ENCODE measurements at regions not wholly inside any gene's neighbourhood (a gene's known extent, or its start where the extent isn't known, plus 50 kb on each side); places are given as distances from the start of the nearest gene placed in this dataset.

DNA sequence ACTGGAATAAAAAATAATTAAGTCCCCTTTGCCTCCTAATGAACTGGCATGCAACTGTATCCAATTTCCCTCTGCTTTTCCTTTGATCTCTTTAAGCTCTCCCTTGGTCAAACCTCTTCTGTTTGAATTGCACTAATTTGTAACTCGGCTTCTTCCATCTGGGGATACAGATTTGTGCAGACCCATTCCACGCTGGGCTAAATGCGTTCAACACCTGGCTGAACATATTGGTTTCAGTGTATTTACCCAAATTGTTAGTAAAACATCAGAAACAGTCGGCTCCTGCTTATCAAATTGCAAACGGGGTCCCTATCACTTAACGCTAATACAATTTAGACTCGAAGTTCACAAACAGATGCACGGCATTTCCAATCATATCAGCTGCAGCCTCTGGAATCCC lies 124.9 kb upstream of the TAPT1 start:
- Mint-ChIP-seq H3K27ac (no peak overlapping the region), H3K36me3 (ENCODE audit: low read depth) (no peaks in the 10 kb centered on the region), H3K27me3 (ENCODE audit: insufficient read depth) (peaks cover 26% of the 10 kb centered on the region), H3K4me1 (ENCODE audit: low read depth) (no peaks in the 10 kb centered on the region), H3K9me3 (no peaks in the 10 kb centered on the region), H3K4me3 (no peak overlapping the region)
- TF ChIP-seq, protein P1, sequence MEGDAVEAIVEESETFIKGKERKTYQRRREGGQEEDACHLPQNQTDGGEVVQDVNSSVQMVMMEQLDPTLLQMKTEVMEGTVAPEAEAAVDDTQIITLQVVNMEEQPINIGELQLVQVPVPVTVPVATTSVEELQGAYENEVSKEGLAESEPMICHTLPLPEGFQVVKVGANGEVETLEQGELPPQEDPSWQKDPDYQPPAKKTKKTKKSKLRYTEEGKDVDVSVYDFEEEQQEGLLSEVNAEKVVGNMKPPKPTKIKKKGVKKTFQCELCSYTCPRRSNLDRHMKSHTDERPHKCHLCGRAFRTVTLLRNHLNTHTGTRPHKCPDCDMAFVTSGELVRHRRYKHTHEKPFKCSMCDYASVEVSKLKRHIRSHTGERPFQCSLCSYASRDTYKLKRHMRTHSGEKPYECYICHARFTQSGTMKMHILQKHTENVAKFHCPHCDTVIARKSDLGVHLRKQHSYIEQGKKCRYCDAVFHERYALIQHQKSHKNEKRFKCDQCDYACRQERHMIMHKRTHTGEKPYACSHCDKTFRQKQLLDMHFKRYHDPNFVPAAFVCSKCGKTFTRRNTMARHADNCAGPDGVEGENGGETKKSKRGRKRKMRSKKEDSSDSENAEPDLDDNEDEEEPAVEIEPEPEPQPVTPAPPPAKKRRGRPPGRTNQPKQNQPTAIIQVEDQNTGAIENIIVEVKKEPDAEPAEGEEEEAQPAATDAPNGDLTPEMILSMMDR (IDR thresholded peaks at IDR 0.05) = no peak
- DNase-seq = no peak

DNA sequence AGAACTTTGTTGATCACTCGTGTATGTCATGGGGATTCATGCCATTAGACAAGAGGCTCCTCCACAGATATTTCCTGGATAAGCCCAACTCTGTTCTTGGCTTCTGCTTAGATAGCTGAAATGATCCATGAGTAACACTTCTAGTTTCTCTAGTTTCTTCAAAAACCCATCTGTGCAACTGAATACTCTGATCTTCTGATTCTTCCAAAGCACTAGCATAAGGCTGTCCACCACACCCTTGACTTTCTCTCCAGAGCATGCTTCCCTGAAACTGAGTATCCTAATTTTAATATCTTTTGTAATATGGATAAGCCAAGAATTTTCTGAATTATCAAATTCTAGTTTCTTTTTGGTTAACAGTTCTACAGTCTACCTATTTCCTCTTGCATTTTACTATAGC lies 118.6 kb upstream of the TAPT1 start:
- no peak for DNase-seq
- no peaks in the 10 kb centered on the region for H3K4me1 Mint-ChIP-seq (ENCODE audit: low read depth)
- H3K36me3 Mint-ChIP-seq (ENCODE audit: low read depth) = no peaks in the 10 kb centered on the region
- no peak overlapping the region for H3K27ac Mint-ChIP-seq
- H3K9me3 Mint-ChIP-seq = no peaks in the 10 kb centered on the region
- H3K27me3 Mint-ChIP-seq (ENCODE audit: insufficient read depth) = peaks cover 21% of the 10 kb centered on the region
- no peak overlapping the region for H3K4me3 Mint-ChIP-seq
- TF ChIP-seq, protein P1 (IDR thresholded peaks at IDR 0.05) = no peak

DNA sequence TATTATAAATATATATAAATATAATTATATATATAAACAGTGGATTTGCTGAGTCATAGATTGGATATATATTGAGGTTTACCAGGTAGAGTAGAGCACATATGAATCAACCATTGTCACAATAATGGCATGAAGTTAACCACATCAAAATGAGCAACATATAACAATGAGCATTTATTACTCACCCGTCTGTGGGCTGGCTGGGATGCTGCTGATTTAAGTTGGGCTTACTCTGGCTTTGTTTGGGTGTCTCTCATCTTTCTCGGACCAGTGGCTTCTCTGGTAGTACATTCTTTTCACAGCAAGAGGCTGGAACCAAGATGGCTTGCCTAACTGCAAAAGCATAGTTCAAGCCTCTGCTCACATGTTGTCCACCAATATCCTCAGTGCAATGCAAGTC lies 111.7 kb upstream of the TAPT1 start:
- DNase-seq = peak; percentile 20
- H3K4me1 Mint-ChIP-seq (ENCODE audit: low read depth) = peaks cover 5% of the 10 kb centered on the region
- TF ChIP-seq, protein P1 (IDR thresholded peaks at IDR 0.05) = no peak
- H3K4me3 Mint-ChIP-seq = no peak overlapping the region
- no peak overlapping the region for H3K27ac Mint-ChIP-seq
- peaks cover 11% of the 10 kb centered on the region for H3K27me3 Mint-ChIP-seq (ENCODE audit: insufficient read depth)
- H3K36me3 Mint-ChIP-seq (ENCODE audit: low read depth) = no peaks in the 10 kb centered on the region
- no peaks in the 10 kb centered on the region; the same call in 1 of the 2 replicates for H3K9me3 Mint-ChIP-seq

DNA sequence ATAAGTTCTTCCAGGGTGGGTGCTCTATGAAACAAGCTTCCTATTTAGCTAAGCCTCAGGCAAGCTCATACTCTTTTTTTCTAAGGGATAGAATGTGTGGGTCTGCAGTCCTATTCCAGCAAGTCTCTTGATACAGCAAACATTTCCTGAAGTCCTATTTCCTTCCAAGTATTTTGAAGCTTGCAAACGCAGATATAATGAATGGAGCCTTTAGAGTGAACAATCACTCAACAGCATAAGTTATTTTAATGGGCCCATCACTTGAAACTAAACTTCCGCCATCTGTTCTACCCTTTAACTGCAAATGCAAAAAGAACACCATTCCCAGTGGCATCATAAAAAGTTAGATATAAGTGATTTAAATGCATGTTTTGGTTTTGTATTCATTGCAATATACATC lies 108.3 kb upstream of the TAPT1 start:
- DNase-seq = no peak
- no peak overlapping the region for H3K4me3 Mint-ChIP-seq
- peaks cover 17% of the 10 kb centered on the region for H3K27me3 Mint-ChIP-seq (ENCODE audit: insufficient read depth)
- H3K36me3 Mint-ChIP-seq (ENCODE audit: low read depth) = no peaks in the 10 kb centered on the region
- H3K9me3 Mint-ChIP-seq = no peaks in the 10 kb centered on the region; the same call in 1 of the 2 replicates
- TF ChIP-seq, protein P1 (IDR thresholded peaks at IDR 0.05) = no peak
- H3K27ac Mint-ChIP-seq = no peak overlapping the region
- H3K4me1 Mint-ChIP-seq (ENCODE audit: low read depth) = peaks cover 5% of the 10 kb centered on the region

DNA sequence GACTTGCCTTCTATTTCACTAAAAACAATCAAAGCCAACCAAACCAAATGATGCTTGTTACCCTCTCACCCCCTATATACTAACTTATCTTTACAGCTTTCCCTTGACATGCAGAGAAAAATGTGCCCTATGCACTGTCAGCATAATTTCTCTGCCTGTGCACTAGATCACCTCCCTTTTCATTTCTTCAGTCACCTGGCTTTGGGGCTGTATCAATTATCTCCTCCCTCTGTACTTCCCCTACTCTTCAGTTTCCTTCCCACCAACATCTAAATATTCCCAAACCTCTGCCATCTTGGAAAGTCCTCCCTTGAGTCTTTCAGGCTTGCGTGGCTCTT lies 103.5 kb upstream of the TAPT1 start:
- Mint-ChIP-seq H3K9me3 (no peaks in the 10 kb centered on the region; the same call in 1 of the 2 replicates), H3K27me3 (ENCODE audit: insufficient read depth) (peaks cover 21% of the 10 kb centered on the region)
- TF ChIP-seq, protein P1 (IDR thresholded peaks at IDR 0.05) = no peak

More for the DNA sequence above, 103.5 kb upstream of the TAPT1 start:
- Mint-ChIP-seq H3K4me1 (ENCODE audit: low read depth) (no peaks in the 10 kb centered on the region), H3K36me3 (ENCODE audit: low read depth) (no peaks in the 10 kb centered on the region), H3K4me3 (no peak overlapping the region), H3K27ac (no peak overlapping the region)
- no peak for DNase-seq
